Esophagus squamous epithelium (tissue), 4 donors: ENCODE measurements at regions not wholly inside any gene's neighbourhood (a gene's known extent, or its start where the extent isn't known, plus 50 kb on each side); places are given as distances from the start of the nearest gene placed in this dataset.

ENCODE experiments used
- POLR2A ChIP-seq, 4 donors: fragments of 450-650 bp; IDR thresholded peaks; one replicate each; pipeline ENCODE4 v1.6.1; 2017; ENCODE audit warnings: antibody characterized with exemption in 4 of 4, mild to moderate bottlenecking in 4 of 4, moderate library complexity in 3 of 4
- TF ChIP-seq, protein P1 (sequence below), 6 experiments: fragments of 450-650 bp in 4 of 6; fragments of 200-600 bp in 2 of 6; sonication (generic) in 2 of 6; IDR thresholded peaks; one replicate each; pipeline ENCODE4 v1.5.1; 2016 to 2019; ENCODE audit warnings: antibody characterized with exemption in 6 of 6, mild to moderate bottlenecking in 4 of 6, moderate library complexity in 4 of 6

- TF ChIP-seq, protein P1, sequence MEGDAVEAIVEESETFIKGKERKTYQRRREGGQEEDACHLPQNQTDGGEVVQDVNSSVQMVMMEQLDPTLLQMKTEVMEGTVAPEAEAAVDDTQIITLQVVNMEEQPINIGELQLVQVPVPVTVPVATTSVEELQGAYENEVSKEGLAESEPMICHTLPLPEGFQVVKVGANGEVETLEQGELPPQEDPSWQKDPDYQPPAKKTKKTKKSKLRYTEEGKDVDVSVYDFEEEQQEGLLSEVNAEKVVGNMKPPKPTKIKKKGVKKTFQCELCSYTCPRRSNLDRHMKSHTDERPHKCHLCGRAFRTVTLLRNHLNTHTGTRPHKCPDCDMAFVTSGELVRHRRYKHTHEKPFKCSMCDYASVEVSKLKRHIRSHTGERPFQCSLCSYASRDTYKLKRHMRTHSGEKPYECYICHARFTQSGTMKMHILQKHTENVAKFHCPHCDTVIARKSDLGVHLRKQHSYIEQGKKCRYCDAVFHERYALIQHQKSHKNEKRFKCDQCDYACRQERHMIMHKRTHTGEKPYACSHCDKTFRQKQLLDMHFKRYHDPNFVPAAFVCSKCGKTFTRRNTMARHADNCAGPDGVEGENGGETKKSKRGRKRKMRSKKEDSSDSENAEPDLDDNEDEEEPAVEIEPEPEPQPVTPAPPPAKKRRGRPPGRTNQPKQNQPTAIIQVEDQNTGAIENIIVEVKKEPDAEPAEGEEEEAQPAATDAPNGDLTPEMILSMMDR (IDR thresholded peaks at IDR 0.05), result no peak
- TF ChIP-seq POLR2A (IDR thresholded peaks at IDR 0.05), result no peak
Measured at GRCh38 chr18:47682876-47683275, 247.6 kb downstream of the SMAD2 start.
